PFSK-1 (cell line): ENCODE measurements at regions not wholly inside any gene's neighbourhood (a gene's known extent, or its start where the extent isn't known, plus 50 kb on each side); places are given as distances from the start of the nearest gene placed in this dataset.

Experiments
- FOXP2 ChIP-seq: optimal IDR thresholded peaks from 2 replicates; pipeline ENCODE3; 2011; ENCODE audit warnings: borderline replicate concordance, control low read depth, inconsistent platforms; ENCODE audit not compliant: insufficient read depth; ENCODE audit errors: extremely low read length, extremely low read depth
- POLR2AphosphoS5 ChIP-seq: IDR thresholded peaks from 2 replicates; pipeline ENCODE4 v1.6.1; 2012; ENCODE audit warnings: low read depth, mild to moderate bottlenecking, control low read depth, low read length, moderate library complexity
- REST ChIP-seq, 2 experiments: IDR thresholded peaks; 2 replicates each; pipeline versions ENCODE4 v1.6.1 to v1.8.0; 2011 to 2012; ENCODE audit warnings: low read depth in 2 of 2, low read length in 2 of 2, control low read depth in 1 of 2, inconsistent platforms in 1 of 2, mild to moderate bottlenecking in 1 of 2, moderate library complexity in 1 of 2; ENCODE audit not compliant: insufficient read depth in 1 of 2
- SIN3A ChIP-seq: IDR thresholded peaks from 2 replicates; pipeline ENCODE4 v1.6.1; 2012; ENCODE audit warnings: mild to moderate bottlenecking, low read length, moderate library complexity, borderline replicate concordance; ENCODE audit not compliant: insufficient read depth
- TAF1 ChIP-seq: IDR thresholded peaks from 2 replicates; pipeline ENCODE4 v1.6.1; 2012; ENCODE audit warnings: low read length, control low read depth, borderline replicate concordance; ENCODE audit not compliant: insufficient read depth

- TF ChIP-seq TAF1 (no peak), REST (IDR thresholded peaks at IDR 0.05; ENCODE audit: insufficient read depth in 1 of 2, low read depth in 2 of 2, low read length in 2 of 2) (no peak), SIN3A (no peak), FOXP2 (no peak), POLR2AphosphoS5 (no peak)
These were observed 184.8 kb upstream of the CHL1 start for GRCh38 chr3:11734-12133.

GRCh38 chr3:14652-15051 is 181.9 kb upstream of the CHL1 start:
- TF ChIP-seq TAF1 (no peak), REST (IDR thresholded peaks at IDR 0.05; ENCODE audit: insufficient read depth in 1 of 2, low read depth in 2 of 2, low read length in 2 of 2) (no peak), SIN3A (no peak), FOXP2 (no peak), POLR2AphosphoS5 (no peak)

GRCh38 chr3:16366-16765 is 180.2 kb upstream of the CHL1 start:
- TF ChIP-seq TAF1 (no peak), FOXP2 (no peak), REST (IDR thresholded peaks at IDR 0.05; ENCODE audit: insufficient read depth in 1 of 2, low read depth in 2 of 2, low read length in 2 of 2) (no peak), POLR2AphosphoS5 (no peak), SIN3A (no peak)

GRCh38 chr3:20421-20820 is 176.1 kb upstream of the CHL1 start:
- TF ChIP-seq REST (IDR thresholded peaks at IDR 0.05; ENCODE audit: insufficient read depth in 1 of 2, low read depth in 2 of 2, low read length in 2 of 2), result no peak
- TF ChIP-seq SIN3A, result no peak

GRCh38 chr3:24006-24405 is 172.6 kb upstream of the CHL1 start:
- TF ChIP-seq REST (IDR thresholded peaks at IDR 0.05; ENCODE audit: insufficient read depth in 1 of 2, low read depth in 2 of 2, low read length in 2 of 2), result no peak
- no peak for TF ChIP-seq FOXP2
- no peak for TF ChIP-seq SIN3A
- no peak for TF ChIP-seq POLR2AphosphoS5
- TF ChIP-seq TAF1, result no peak
